HL-60 (cell line): ENCODE measurements at regions not wholly inside any gene's neighbourhood (a gene's known extent, or its start where the extent isn't known, plus 50 kb on each side); places are given as distances from the start of the nearest gene placed in this dataset.

Source experiments
- TF ChIP-seq, protein P1 (sequence below): IDR thresholded peaks from 2 replicates; pipeline ENCODE4 v1.6.1; 2012; ENCODE audit warnings: low read depth; ENCODE audit not compliant: insufficient replicate concordance
- TF ChIP-seq, protein P2 (sequence below): IDR thresholded peaks from one replicate; pipeline ENCODE4 v1.5.1; 2011; ENCODE audit warnings: low read length, control low read depth, inconsistent platforms; ENCODE audit not compliant: insufficient read depth

DNA sequence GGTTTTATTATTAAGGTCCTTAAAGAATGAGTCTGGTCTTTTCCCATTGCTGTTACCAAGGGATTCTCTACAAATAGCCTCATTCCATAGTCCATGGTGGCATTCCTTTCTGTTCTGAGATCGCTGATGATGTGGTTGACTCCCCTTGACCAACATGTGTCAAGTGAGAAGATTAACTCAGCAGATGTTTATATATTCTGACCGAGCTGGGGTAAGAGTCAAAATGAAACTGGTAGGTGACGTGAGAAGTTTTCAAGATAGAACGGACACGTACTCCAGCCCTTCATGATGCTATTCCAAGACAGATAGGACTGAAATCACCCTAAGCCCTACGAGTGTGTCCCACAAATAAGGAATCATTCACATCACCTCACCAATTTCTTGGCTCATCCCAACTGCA, 155.5 kb upstream of the WWC1 start:
- TF ChIP-seq, protein P1, sequence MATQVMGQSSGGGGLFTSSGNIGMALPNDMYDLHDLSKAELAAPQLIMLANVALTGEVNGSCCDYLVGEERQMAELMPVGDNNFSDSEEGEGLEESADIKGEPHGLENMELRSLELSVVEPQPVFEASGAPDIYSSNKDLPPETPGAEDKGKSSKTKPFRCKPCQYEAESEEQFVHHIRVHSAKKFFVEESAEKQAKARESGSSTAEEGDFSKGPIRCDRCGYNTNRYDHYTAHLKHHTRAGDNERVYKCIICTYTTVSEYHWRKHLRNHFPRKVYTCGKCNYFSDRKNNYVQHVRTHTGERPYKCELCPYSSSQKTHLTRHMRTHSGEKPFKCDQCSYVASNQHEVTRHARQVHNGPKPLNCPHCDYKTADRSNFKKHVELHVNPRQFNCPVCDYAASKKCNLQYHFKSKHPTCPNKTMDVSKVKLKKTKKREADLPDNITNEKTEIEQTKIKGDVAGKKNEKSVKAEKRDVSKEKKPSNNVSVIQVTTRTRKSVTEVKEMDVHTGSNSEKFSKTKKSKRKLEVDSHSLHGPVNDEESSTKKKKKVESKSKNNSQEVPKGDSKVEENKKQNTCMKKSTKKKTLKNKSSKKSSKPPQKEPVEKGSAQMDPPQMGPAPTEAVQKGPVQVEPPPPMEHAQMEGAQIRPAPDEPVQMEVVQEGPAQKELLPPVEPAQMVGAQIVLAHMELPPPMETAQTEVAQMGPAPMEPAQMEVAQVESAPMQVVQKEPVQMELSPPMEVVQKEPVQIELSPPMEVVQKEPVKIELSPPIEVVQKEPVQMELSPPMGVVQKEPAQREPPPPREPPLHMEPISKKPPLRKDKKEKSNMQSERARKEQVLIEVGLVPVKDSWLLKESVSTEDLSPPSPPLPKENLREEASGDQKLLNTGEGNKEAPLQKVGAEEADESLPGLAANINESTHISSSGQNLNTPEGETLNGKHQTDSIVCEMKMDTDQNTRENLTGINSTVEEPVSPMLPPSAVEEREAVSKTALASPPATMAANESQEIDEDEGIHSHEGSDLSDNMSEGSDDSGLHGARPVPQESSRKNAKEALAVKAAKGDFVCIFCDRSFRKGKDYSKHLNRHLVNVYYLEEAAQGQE: no peak
- TF ChIP-seq, protein P2, sequence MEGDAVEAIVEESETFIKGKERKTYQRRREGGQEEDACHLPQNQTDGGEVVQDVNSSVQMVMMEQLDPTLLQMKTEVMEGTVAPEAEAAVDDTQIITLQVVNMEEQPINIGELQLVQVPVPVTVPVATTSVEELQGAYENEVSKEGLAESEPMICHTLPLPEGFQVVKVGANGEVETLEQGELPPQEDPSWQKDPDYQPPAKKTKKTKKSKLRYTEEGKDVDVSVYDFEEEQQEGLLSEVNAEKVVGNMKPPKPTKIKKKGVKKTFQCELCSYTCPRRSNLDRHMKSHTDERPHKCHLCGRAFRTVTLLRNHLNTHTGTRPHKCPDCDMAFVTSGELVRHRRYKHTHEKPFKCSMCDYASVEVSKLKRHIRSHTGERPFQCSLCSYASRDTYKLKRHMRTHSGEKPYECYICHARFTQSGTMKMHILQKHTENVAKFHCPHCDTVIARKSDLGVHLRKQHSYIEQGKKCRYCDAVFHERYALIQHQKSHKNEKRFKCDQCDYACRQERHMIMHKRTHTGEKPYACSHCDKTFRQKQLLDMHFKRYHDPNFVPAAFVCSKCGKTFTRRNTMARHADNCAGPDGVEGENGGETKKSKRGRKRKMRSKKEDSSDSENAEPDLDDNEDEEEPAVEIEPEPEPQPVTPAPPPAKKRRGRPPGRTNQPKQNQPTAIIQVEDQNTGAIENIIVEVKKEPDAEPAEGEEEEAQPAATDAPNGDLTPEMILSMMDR: no peak
